ENCODE measurements at regions not wholly inside any gene's neighbourhood (a gene's known extent, or its start where the extent isn't known, plus 50 kb on each side); places are given as distances from the start of the nearest gene placed in this dataset.

DNA sequence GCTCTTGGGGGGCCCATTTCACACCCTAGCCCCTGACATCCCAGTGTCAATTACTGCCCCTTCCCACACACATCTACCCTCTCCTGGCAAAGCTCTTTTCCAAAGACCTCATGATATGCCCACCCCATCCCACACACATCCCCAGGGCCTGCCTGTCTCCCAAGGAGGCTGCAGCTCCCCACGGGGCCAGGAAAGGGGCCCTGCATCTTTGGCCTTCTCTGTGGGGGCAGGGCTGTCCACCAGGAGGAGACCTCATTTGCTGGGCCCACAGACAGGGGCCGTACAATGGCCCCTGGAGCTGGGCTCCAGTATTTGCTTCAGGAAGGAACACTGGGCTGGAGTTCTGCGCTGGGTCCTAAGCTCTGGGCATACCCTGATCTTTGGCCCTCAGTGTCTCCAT is 65.6 kb upstream of the RUNX3 start:
- intact Hi-C loops (cut with micrococcal nuclease; ENCODE audit: unreplicated experiment): no loop called here
- Histone ChIP-seq H3K36me3 (ENCODE audit: control insufficient read depth, insufficient read depth, low read length) (no peaks in the 10 kb centered on the region), H3K4me3 (ENCODE audit: low read depth in 2 of 2, low read length in 2 of 2) (no peak overlapping the region), H3K27ac (ENCODE audit: low read length) (no peak overlapping the region), H3K4me1 (ENCODE audit: control insufficient read depth, insufficient read depth, low read length) (no peaks in the 10 kb centered on the region), H3K27me3 (ENCODE audit: control insufficient read depth, insufficient read depth, low read length) (no peaks in the 10 kb centered on the region), H3K9me3 (ENCODE audit: control insufficient read depth, insufficient read depth, low read depth, low read length) (no peaks in the 10 kb centered on the region)
- DNase-seq (ENCODE audit: low read depth, low spot score): no peak
- ATAC-seq: no peak
- no TSS peak for BruUV-seq (replicated peaks)
- TF ChIP-seq TCF7L2 (IDR thresholded peaks at IDR 0.05; ENCODE audit: low read depth, low read length) (no peak), SIN3A (IDR thresholded peaks at IDR 0.05; ENCODE audit: borderline replicate concordance, insufficient read depth, low read depth, low read length) (no peak), REST (IDR thresholded peaks at IDR 0.05; ENCODE audit: insufficient read depth in 1 of 2, low read depth in 2 of 2, low read length in 1 of 2) (no peak), POLR2AphosphoS5 (IDR thresholded peaks at IDR 0.05; ENCODE audit: low read depth, low read length) (no peak), CTCF (IDR thresholded peaks at IDR 0.05) (no peak)
- CTCF ChIA-PET: no interaction called here
- POLR2A ChIA-PET: interaction anchor here (0.6 kb wide), 1 partner anchor 211 kb away, joined by 6 read pairs; no protein-coding TSS in a partner anchor
- in situ Hi-C loops (cut with HindIII; ENCODE audit: low pct_unique_long_range_greater_than_20kb, low sequenced_read_pairs): no loop called here

- ChIA-PET POLR2A (interaction anchor here (0.6 kb wide), 1 partner anchor 211 kb away, joined by 6 read pairs; no protein-coding TSS in a partner anchor), CTCF (no interaction called here)
- H3K36me3 ChIP-seq (ENCODE audit: control insufficient read depth, insufficient read depth, low read length): no peaks in the 10 kb centered on the region
- in situ Hi-C loops (cut with HindIII; ENCODE audit: low pct_unique_long_range_greater_than_20kb, low sequenced_read_pairs): no loop called here
- no peaks in the 10 kb centered on the region for H3K9me3 ChIP-seq (ENCODE audit: control insufficient read depth, insufficient read depth, low read depth, low read length)
- TF ChIP-seq REST (IDR thresholded peaks at IDR 0.05; ENCODE audit: insufficient read depth in 1 of 2, low read depth in 2 of 2, low read length in 1 of 2) (no peak), SIN3A (IDR thresholded peaks at IDR 0.05; ENCODE audit: borderline replicate concordance, insufficient read depth, low read depth, low read length) (no peak), TCF7L2 (IDR thresholded peaks at IDR 0.05; ENCODE audit: low read depth, low read length) (no peak), CTCF (IDR thresholded peaks at IDR 0.05) (no peak), POLR2AphosphoS5 (IDR thresholded peaks at IDR 0.05; ENCODE audit: low read depth, low read length) (no peak)
- no peak overlapping the region for H3K4me3 ChIP-seq (ENCODE audit: low read depth in 2 of 2, low read length in 2 of 2)
- H3K27me3 ChIP-seq (ENCODE audit: control insufficient read depth, insufficient read depth, low read length): no peaks in the 10 kb centered on the region
- DNase-seq (ENCODE audit: low read depth, low spot score) (no peak), ATAC-seq (no peak)
- BruUV-seq (replicated peaks): no TSS peak
- no peaks in the 10 kb centered on the region for H3K4me1 ChIP-seq (ENCODE audit: control insufficient read depth, insufficient read depth, low read length)
- no peak overlapping the region for H3K27ac ChIP-seq (ENCODE audit: low read length)
- intact Hi-C loops (cut with micrococcal nuclease; ENCODE audit: unreplicated experiment): no loop called here
Measured at GRCh38 chr1:24995140-24995539, 65.1 kb upstream of the RUNX3 start.
